GM23248 (cell line): ENCODE measurements at regions not wholly inside any gene's neighbourhood (a gene's known extent, or its start where the extent isn't known, plus 50 kb on each side); places are given as distances from the start of the nearest gene placed in this dataset.

Experiments used
- EZH2 ChIP-seq: fragments of 200-600 bp; sonication (generic); IDR thresholded peaks from 2 replicates; pipeline ENCODE4 v1.6.1; 2018; ENCODE audit warnings: antibody characterized with exemption, mild to moderate bottlenecking; ENCODE audit not compliant: insufficient read depth, poor library complexity, severe bottlenecking
- EZH2phosphoT487 ChIP-seq: fragments of 200-600 bp; sonication (generic); IDR thresholded peaks from 2 replicates; pipeline ENCODE4 v1.6.1; 2018; ENCODE audit warnings: antibody characterized with exemption, moderate library complexity, mild to moderate bottlenecking, low read depth; ENCODE audit not compliant: insufficient read depth

DNA sequence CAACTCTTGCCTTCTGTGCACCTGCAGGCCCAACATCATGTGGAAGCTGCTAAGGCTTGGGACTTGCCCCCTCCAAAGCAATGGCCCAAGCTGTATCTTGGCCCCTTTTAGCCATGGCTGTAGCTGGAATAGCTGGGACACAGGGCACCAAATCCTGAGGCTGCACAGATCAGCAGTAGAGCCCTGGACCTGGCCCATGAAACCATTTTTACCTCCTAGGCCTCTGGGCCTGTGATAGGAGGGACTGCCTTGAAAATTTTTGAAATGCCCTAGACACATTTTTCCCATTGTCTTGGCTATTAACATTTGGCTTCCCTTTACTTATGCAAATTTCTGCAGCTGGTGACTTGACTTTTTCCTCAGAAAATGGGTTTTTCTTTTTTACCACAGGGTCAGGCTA lies 68.7 kb downstream of the ING1 start:
- no peak for TF ChIP-seq EZH2phosphoT487
- no peak for TF ChIP-seq EZH2
